Fibroblast of lung (primary cell): ENCODE measurements at regions not wholly inside any gene's neighbourhood (a gene's known extent, or its start where the extent isn't known, plus 50 kb on each side); places are given as distances from the start of the nearest gene placed in this dataset.

Experiments used
- DNase-seq, 2 donors: peaks; one replicate each; pipeline versions ENCODE4 v3.0.0 to v3.0.0-alpha.2; 2010; ENCODE audit warnings: low read depth in 2 of 2
- H2AFZ ChIP-seq: 2 replicates; pipeline ENCODE4 v1.5.1; 2012; ENCODE audit warnings: low read length, control low read depth, inconsistent platforms
- H3K27ac ChIP-seq: 2 replicates; pipeline ENCODE4 v1.5.1; 2011; ENCODE audit warnings: low read length, control low read depth; ENCODE audit not compliant: insufficient read depth
- H3K27me3 ChIP-seq: 2 replicates; pipeline ENCODE4 v1.5.1; 2011; ENCODE audit warnings: mild to moderate bottlenecking, low read length; ENCODE audit not compliant: control insufficient read depth, insufficient read depth
- H3K36me3 ChIP-seq: 2 replicates; pipeline ENCODE4 v1.5.1; 2011; ENCODE audit warnings: low read length; ENCODE audit not compliant: control insufficient read depth, insufficient read depth
- H3K4me1 ChIP-seq: 2 replicates; pipeline ENCODE4 v1.5.1; 2011; ENCODE audit warnings: low read length; ENCODE audit not compliant: control insufficient read depth, insufficient read depth; ENCODE audit errors: extremely low read depth
- H3K4me2 ChIP-seq: 2 replicates; pipeline ENCODE4 v1.5.1; 2011; ENCODE audit warnings: low read length, control low read depth; ENCODE audit not compliant: insufficient read depth; ENCODE audit errors: extremely low read depth
- H3K4me3 ChIP-seq, 4 experiments: fragments of 200-600 bp in 1 of 4; sonication (generic) in 1 of 4; replicated peaks in 1 of 4; 2 replicates each; pipeline ENCODE4 v1.5.1; 2011 to 2016; ENCODE audit warnings: low read length in 4 of 4, low read depth in 3 of 4, mild to moderate bottlenecking in 3 of 4, control low read depth in 2 of 4, inconsistent platforms in 1 of 4, mixed read lengths in 1 of 4; ENCODE audit not compliant: insufficient read depth in 1 of 4; ENCODE audit errors: control extremely low read depth in 1 of 4
- H3K79me2 ChIP-seq: 2 replicates; pipeline ENCODE4 v1.5.1; 2012; ENCODE audit warnings: mild to moderate bottlenecking, low read length, inconsistent platforms; ENCODE audit not compliant: control insufficient read depth, insufficient read depth
- H3K9ac ChIP-seq: 2 replicates; pipeline ENCODE4 v1.5.1; 2011; ENCODE audit warnings: mild to moderate bottlenecking, low read length, control low read depth; ENCODE audit not compliant: insufficient read depth
- H3K9me3 ChIP-seq: 2 replicates; pipeline ENCODE4 v1.5.1; 2012; ENCODE audit warnings: low read depth, low read length; ENCODE audit not compliant: control insufficient read depth, insufficient read depth
- H4K20me1 ChIP-seq: 2 replicates; pipeline ENCODE4 v1.5.1; 2011; ENCODE audit warnings: low read length; ENCODE audit not compliant: control insufficient read depth, insufficient read depth; ENCODE audit errors: extremely low read depth
- CTCF ChIP-seq, 2 donors: IDR thresholded peaks in 1 of 2; conservative IDR thresholded peaks in 1 of 2; 1 replicate in 1 of 2; 2 replicates in 1 of 2; pipeline ENCODE4 v1.5.1; 2011 to 2012; ENCODE audit warnings: low read length in 2 of 2, control low read depth in 1 of 2, inconsistent platforms in 1 of 2, low read depth in 1 of 2, mild to moderate bottlenecking in 1 of 2
- EZH2 ChIP-seq: IDR thresholded peaks from 2 replicates; pipeline ENCODE4 v1.5.1; 2012; ENCODE audit warnings: low read length, control low read depth, mild to moderate bottlenecking; ENCODE audit errors: missing control alignments

DNA sequence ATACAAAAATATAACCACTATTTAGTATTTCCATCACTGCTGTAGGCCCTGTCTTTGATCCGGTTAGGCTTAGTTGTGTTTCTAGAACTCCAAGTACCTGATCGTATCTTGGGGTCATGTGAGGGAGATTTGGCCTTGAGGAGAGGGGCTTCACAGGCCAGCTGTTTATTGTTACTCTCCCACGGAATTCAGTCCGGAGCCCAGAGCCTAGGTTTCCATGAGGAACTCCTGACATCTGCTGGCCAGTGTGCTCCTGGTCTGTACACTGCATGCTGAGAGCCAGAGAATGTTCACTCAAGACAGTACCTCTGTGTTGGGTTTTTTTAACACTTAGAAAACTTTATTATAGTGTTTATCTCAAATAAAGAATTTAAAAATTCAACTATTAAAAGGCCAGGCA lies 341.0 kb upstream of the TMEM132C start:
- no peak overlapping the region for H2AFZ ChIP-seq
- H3K36me3 ChIP-seq: no peaks in the 10 kb centered on the region
- H3K27ac ChIP-seq: no peak overlapping the region
- TF ChIP-seq CTCF (conservative IDR thresholded peaks at IDR 0.05 in 1 of 2, IDR thresholded peaks at IDR 0.05 in 1 of 2; ENCODE audit: low read depth in 1 of 2, low read length in 2 of 2) (peak in 1 of 2 donors; percentile 38), EZH2 (no peak)
- no peaks in the 10 kb centered on the region for H3K9me3 ChIP-seq
- H3K79me2 ChIP-seq: no peaks in the 10 kb centered on the region
- no peaks in the 10 kb centered on the region for H4K20me1 ChIP-seq
- DNase-seq: peak in 1 of 2 donors; percentile 46
- no peak overlapping the region for H3K4me3 ChIP-seq
- H3K4me1 ChIP-seq: no peaks in the 10 kb centered on the region
- no peaks in the 10 kb centered on the region for H3K27me3 ChIP-seq
- no peak overlapping the region for H3K4me2 ChIP-seq
- no peak overlapping the region for H3K9ac ChIP-seq

DNA sequence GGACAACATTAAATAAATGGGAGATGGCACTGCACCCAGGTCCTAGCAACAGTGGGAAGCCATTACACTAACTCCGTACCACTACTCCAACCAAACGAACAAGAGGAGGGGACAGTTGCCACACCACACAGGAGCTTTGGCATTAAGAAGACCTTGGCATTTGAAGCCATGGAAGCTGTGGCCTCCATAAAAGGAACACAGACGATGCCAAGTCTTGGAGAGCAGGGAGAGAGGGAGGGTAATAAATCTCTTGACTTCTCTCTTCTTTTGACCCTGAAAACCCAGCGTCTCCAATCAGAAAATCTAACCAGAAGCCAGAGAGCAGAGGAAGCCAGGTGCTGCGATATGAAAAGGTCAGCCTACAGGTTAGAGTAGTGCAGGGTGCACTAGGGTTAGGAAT lies 338.8 kb upstream of the TMEM132C start:
- no peak overlapping the region for H2AFZ ChIP-seq
- no peak overlapping the region for H3K9ac ChIP-seq
- no peak for DNase-seq
- H3K4me1 ChIP-seq: no peaks in the 10 kb centered on the region
- TF ChIP-seq EZH2 (no peak), CTCF (conservative IDR thresholded peaks at IDR 0.05 in 1 of 2, IDR thresholded peaks at IDR 0.05 in 1 of 2; ENCODE audit: low read depth in 1 of 2, low read length in 2 of 2) (no peak)
- no peak overlapping the region for H3K4me3 ChIP-seq
- no peaks in the 10 kb centered on the region for H4K20me1 ChIP-seq
- H3K27me3 ChIP-seq: no peaks in the 10 kb centered on the region
- no peak overlapping the region for H3K4me2 ChIP-seq
- H3K36me3 ChIP-seq: no peaks in the 10 kb centered on the region
- no peaks in the 10 kb centered on the region for H3K9me3 ChIP-seq
- no peak overlapping the region for H3K27ac ChIP-seq
- H3K79me2 ChIP-seq: no peaks in the 10 kb centered on the region

GRCh38 chr12:127928615-127929571 lies 338.1 kb upstream of the TMEM132C start:
- Histone ChIP-seq H3K36me3 (no peaks in the 10 kb centered on the region), H3K9me3 (no peaks in the 10 kb centered on the region), H3K27me3 (no peaks in the 10 kb centered on the region), H3K4me1 (no peaks in the 10 kb centered on the region), H4K20me1 (no peaks in the 10 kb centered on the region), H3K79me2 (no peaks in the 10 kb centered on the region), H3K4me3 (no peak overlapping the region), H3K9ac (no peak overlapping the region), H2AFZ (no peak overlapping the region), H3K27ac (no peak overlapping the region), H3K4me2 (no peak overlapping the region)
- no peak for TF ChIP-seq CTCF (conservative IDR thresholded peaks at IDR 0.05 in 1 of 2, IDR thresholded peaks at IDR 0.05 in 1 of 2; ENCODE audit: low read depth in 1 of 2, low read length in 2 of 2)
- TF ChIP-seq EZH2: no peak
- peak in 1 of 2 donors; percentile 68 for DNase-seq
